GM21717 (cell line): ENCODE measurements at regions not wholly inside any gene's neighbourhood (a gene's known extent, or its start where the extent isn't known, plus 50 kb on each side); places are given as distances from the start of the nearest gene placed in this dataset.

Experiments
- ATAC-seq: cut with Tn5 transposase; IDR thresholded peaks from one replicate; pipeline ENCODE4 v1.9.1; 2021; ENCODE audit warnings: mild to moderate bottlenecking, moderate library complexity; ENCODE audit not compliant: unreplicated experiment

DNA sequence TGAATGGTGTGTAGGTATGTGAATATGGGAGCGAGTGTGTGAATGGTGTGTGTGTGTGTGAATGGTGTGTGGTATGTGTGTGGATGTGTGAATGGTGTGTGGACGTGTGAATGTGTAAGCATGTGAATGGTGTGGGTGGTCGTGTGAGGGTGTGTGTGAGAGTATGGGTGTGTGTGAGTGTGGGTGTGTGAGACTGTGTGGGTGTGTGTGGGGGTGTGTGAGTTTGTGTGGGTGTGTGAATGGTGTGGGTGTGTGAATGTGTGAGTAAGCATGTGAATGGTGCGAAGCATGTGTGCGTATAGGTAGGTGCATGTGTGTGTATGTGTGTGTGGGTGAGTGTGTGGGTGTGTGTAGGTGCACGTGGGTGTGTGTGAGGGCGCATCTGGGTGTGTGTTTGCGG lies 160.7 kb upstream of the COBL start:
- no peak for ATAC-seq

DNA sequence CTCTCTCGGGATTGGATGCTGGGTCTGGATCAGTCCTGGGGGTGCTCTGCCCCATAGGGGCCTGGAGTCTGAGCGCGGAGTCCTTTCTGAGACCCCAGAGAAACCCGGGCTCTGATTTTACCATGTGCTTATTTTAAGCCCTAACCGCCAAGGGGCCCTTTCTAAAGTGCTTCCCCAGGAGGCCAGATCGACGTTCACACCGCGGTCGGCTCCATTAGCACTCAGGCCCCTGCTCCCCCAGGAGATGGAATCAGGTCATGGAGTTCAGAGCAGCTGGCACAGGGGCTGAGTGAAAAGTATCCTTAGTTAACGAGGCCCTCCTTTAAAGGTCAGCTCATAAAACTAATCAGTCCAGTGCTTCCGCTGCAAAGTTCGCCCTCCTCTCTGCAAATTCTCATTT lies 159.4 kb upstream of the COBL start:
- ATAC-seq: no peak

DNA sequence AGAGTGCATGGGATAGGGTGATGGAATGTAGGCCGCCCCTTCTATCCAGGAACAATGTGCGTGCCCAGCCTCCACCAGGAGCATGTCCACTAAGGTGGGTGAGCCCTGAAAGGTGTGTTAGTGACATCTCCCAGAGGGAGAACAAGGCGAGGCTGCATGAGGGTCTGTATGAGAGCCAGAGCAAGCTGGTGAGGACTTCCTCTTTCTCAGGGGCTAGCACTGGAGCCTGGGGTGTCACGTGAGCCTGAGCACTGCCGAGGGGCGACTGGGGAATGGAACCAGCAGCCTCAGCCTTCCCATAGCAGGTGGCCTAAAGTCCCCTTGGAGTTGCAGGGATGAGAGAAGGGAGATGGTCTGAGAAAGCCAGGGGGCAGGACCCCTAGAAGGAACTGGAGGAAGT lies 156.3 kb upstream of the COBL start:
- no peak for ATAC-seq

DNA sequence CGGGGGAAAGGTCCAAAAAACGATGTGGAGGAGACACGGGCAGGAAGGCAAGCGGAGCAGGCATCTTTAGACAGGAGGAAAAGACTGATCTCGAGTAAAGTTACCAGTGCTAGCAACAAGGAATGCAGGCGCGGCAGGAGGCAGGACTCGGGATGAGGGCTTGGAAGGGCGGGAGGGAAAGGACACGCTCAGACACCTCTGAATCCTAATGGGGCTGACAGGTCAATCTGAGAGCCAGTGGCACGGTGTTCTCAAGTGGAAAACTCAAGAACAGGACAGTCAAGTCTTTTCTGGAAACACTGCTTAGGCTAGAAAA lies 155.3 kb upstream of the COBL start:
- no peak for ATAC-seq

DNA sequence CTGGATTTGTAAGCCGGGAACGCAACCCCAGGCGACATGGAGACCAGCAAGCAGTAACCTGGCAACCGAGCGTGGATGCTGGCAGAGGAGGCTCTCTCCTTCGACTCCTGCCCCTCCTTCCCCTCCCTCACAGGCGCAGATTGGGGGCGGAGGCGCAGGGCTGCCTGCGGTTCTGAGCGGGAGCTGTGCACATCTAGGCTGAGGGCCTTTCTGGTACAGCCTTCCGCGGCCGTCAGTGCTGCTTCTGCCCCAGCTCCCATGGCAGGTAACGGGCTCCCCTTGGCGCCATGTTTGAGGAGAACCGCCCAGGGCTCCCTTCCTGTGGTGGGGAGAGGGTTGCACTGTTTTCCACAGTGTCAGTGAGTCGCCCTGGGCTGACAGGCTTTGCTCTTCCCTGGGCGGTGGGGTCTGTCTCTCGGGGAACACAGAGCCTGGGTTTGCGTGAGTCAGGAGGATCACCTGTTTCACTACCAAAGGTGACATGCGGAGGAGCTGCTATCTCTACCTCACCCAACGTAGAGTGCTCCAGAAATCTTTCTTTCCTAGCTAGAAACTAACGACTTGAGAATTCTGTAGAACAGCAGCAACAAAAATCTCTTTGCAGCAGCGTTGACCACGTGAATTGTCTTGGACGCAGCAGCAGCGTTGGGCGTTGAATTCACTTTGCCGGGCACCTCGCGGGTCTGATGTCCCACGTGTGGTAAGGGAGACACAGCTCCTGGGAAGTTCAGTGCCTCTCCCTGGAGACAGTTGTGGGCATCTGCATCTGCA lies 154.8 kb upstream of the COBL start:
- no peak for ATAC-seq

DNA sequence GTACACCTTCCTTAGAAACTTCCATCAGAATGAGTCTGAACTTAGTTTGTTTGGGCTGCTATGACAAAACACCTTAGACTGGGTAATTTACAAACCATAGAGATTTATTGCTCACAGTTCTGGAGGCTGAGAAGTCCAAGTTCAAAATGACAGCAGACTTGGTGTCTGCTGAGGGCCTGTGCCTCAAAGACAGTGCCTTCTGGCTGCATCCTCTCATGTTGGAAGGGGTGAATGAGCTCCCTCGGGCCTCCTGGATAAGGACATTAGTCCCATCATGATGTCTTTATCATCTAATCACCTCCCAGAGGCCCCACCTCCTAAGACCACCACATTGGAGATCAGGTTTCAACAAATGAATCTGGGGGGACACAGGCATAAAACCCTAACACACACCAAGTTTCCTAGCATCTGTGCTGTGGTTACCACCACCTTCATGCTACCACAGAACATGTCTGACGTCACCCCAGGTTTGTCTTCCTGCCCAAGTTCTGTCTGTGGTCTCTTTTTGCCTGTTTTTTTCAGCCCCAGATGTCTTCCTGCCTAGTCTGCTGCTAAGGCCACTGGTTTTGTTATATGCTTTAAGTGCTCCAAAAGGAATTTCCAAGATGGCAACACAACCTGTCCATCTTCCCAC lies 150.9 kb upstream of the COBL start:
- ATAC-seq: no peak

GRCh38 chr7:51459809-51460208 lies 143.2 kb upstream of the COBL start:
- no peak for ATAC-seq

DNA sequence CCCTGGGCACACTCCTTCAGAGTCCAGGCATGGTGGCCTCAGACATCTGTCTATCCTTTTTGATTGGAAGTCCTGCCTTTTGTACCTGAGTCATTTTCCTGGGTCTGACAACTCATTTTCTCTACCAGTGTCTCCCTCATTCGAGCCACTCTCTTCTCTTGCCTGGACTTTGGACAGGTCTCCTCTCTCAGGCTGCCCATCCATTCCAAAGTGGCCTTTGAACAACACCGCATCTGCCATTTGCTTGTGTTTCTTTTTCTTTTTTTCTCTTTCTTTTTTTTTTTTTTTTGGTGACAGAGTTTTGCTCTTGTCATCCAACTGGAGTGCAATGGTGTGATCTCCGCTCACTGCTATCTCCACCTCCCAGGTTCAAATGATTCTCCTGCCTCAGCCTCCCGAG lies 142.1 kb upstream of the COBL start:
- ATAC-seq: no peak

GRCh38 chr7:51457079-51457478 lies 140.5 kb upstream of the COBL start:
- ATAC-seq: no peak

DNA sequence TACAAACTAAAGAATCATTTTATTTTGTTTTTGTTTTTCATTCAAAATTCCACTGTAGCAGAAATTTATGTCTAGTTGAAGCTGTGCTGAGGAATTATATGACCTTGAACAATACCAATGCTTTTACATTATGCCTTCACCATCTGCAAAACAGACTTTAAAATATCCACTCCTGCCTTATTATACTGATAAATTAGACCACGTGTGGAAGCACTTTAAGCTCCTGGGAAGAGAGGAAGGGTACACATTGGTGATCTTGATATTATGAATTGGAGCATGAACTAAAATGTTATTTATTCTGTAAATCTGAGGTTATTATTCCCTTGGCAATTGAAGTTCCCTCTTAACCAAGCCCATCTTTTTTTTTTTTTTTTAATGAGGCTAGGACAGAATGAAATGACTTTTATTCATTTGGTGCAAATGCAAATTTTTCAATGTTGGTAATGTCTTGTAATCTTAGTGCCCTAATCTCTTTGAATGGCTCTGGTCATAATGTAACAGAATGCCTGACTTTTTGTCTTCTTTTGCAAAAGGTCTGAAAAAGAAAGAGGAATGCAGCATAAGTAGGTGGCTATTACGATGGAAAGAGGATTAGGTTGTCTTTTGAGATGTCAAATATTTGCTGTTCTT lies 139.9 kb upstream of the COBL start:
- ATAC-seq: no peak

DNA sequence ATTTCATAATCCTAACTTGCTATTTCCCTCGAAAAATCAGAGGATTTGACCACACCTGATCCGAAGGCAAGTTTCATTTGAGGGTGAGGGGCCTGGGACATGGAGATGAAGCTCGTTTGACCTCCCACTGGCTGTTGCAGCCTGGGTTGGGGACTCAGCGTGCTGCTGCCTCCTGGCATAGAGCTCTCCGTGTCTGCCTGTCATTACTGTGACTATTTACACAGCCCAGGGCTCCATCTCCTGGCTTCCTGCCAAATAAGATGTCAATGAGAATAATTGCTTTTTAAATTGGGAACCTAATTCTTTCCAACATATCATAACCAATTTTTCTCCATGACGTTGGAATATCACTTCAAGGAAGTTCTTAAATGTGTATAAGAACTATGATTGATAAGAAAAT lies 139.3 kb upstream of the COBL start:
- ATAC-seq: no peak

GRCh38 chr7:51455513-51455912 lies 138.9 kb upstream of the COBL start:
- no peak for ATAC-seq

GRCh38 chr7:51455086-51455485 lies 138.5 kb upstream of the COBL start:
- no peak for ATAC-seq

- no peak for ATAC-seq
Measured at GRCh38 chr7:51452694-51453093, 136.1 kb upstream of the COBL start.

- no peak for ATAC-seq
Measured at GRCh38 chr7:51451751-51452476, 135.3 kb upstream of the COBL start.

DNA sequence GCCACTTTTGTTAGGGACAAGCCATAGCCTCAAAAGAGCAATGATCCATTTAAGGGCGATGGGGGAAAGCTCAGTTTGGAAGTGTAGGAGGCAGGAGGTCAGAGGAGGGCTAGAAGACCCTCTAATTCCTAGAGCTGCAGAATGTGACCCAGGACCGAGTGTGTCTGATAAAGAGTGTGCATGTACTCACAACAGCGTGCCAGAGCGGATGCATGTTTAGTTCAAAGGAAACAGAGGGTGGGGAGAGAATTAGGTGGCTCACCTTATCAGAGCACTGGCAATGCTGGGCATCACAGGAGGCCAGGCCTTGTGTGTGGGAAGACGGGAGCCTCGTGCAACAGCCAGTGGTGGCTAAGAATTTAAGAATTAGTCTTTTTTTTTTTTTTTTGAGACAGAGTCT lies 133.9 kb upstream of the COBL start:
- ATAC-seq: no peak

GRCh38 chr7:51446785-51447184 lies 130.2 kb upstream of the COBL start:
- ATAC-seq: no peak

- ATAC-seq: no peak
Measured at GRCh38 chr7:51446356-51446755, 129.7 kb upstream of the COBL start.

- ATAC-seq: no peak
Measured at GRCh38 chr7:51444936-51445335, 128.3 kb upstream of the COBL start.

DNA sequence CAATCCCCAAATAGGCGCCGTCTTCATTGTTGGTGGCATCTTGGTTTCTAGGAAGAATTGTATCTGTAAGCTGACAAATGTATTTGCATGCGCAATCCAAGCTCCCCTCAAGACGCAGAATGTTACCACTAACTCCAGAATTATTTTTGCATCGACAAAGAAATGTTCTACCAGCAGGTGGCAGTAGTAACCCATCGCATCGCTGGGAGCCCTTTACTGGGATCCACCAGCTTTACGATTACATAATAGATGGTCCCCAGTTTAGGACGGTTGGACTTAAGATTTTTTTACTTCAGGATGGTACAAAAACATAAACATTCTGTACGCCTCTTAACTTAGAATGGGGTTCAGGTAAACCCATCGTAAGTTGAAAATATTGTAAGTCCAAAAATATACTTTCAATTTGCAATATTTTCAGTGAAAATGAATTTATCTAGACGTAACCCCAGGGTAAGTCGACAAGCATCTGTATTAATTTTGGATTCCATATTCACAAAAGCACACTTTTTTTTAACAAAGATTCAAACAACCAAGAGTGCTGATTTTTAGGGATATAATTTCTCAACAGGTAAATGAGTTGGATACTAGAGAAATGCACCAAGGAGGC lies 114.0 kb upstream of the COBL start:
- no peak for ATAC-seq

GRCh38 chr7:51428217-51428887 lies 111.7 kb upstream of the COBL start:
- no peak for ATAC-seq
